Ureter (tissue), 1 donor: ENCODE measurements at regions not wholly inside any gene's neighbourhood (a gene's known extent, or its start where the extent isn't known, plus 50 kb on each side); places are given as distances from the start of the nearest gene placed in this dataset.

Experiments
- DNase-seq: peaks from one replicate; pipeline ENCODE4 v3.0.0-alpha.2; 2020; ENCODE audit warnings: low spot score
- donor health status: DM: yes; HTN: yes; CAD: no.

- DNase-seq, result no peak
These were observed 253.9 kb upstream of the CRY1 start for GRCh38 chr12:107347261-107347660.

GRCh38 chr12:107349008-107349747, 255.8 kb upstream of the CRY1 start:
- no peak for DNase-seq

- DNase-seq, result no peak
These were observed 256.5 kb upstream of the CRY1 start for GRCh38 chr12:107349839-107350238.

GRCh38 chr12:107351109-107351508, 257.8 kb upstream of the CRY1 start:
- DNase-seq, result no peak

DNA sequence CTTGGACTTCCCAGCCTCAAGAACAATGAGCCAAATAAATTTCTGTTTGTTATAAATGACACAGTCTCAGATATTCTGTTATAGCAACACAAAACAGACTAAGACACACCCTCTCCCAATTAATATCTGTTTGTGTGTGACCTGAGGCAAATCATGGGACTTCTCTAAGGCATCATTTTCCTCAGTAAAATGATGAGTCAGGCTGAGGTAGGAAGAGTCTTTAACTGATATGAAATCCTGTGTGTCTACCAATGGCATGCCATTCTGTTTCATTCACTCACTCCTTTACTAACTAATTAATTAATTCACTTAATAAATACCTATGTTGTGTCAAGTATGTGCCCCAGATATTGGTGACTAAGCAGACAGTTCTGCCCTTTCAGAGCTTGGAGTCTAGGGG, 258.4 kb upstream of the CRY1 start:
- DNase-seq, result no peak

DNA sequence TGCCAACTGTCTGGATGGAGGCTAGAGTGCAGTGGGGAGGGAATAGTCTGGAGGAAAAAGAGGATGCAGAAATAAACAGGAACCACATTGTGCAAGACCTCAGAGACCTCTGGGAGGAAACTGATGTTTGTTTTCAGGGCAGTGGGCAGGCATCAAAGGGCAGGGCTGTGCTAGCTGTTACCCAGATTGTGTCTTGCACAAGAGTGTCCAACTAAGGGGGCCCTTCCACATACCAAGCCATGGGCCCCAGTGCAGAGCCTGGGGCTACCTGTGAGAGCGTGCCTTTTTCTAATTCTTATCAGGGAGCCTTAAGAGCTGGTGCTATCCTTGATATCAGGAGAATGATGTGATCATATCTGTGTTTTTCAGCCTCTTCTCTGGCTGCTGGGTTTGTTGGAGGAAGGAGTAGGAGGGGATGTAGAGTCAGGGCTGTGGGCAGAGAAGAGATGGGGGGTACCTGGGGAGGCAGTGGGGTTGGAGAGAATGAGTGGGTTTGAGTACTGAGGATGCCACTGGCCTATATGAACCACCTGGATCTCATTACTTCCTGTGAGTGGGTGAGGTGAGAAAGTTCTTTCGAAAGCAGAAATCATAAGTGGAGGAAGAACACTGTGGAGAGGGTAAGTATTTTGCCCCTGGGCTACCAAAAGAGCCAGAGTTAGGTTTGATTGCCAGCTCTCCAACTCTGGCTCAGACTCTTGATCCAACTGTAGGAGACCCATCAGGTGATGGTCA, 259.2 kb upstream of the CRY1 start:
- DNase-seq, result no peak

DNA sequence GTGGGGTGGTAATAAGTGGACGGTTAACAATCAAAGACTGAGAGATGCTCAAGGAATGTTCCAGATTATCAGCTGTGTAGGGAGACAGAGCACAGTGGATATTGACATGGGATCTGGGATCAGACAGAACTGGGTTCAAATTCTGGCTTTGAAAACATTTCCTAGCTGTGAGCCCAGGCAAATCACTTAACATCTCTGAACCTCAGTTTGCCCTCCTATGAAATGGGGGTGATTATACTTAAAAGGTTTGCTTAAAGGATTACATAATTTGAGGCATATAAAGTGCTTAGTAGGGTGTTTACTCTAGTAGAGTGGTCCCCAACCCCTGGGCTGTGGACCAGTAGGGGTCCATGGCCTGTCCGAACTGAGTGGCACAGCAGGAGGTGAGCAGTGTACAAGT, 260.0 kb upstream of the CRY1 start:
- DNase-seq, result no peak

- DNase-seq, result no peak
These were observed 261.7 kb upstream of the CRY1 start for GRCh38 chr12:107355004-107355565.

- no peak for DNase-seq
These were observed 262.3 kb upstream of the CRY1 start for GRCh38 chr12:107355612-107356011.

DNA sequence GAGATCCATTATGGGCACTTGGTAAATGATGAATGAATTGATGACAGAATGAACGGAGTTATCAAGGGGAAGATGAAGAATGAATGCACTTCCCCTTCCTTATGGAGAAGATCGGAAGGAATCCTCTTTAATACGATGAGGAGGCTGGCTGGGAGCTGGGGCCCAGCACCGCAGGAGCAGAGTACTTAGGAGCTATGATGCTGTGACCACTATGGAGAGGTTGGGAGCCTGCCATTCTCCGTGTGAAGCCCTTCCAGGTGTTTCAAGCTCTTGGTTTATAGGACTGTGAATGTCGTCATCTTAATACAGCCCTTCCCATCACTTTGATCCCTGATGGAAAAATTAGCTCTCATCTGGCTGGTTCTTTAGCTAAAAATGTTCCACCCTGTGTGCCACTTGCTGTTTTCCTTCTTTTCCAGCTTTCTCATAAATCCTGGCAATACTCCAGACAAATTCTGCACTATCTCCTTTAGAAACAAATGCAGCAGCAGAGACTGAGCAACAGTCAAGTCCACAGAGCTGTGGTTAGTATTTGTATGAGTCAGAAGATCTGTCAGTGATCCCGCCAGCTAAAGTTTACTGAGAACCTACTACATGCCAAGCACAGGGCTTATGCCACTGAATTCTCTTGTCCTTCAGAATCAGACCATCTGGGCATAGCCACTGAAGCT, 263.1 kb upstream of the CRY1 start:
- no peak for DNase-seq

DNA sequence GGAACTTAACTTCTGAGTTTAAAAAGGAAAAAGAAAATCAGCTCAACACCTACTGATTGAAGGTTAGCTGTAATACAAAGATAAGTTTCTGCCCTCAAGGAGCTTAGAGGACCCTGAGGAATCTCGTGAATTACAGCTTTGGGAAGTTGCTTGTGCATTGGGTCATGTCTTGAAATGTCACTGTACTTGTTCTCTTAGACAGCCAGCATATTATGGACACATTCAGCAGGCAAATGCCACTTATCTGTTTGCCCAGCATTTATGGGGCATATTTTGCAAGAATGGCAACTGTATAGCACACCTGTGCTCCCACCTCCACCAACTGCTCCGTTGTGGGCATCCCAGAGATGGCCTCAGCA, 263.6 kb upstream of the CRY1 start:
- DNase-seq, result no peak

- DNase-seq, result no peak
These were observed 266.0 kb upstream of the CRY1 start for GRCh38 chr12:107359382-107359781.

GRCh38 chr12:107360033-107360432, 266.7 kb upstream of the CRY1 start:
- DNase-seq, result no peak

GRCh38 chr12:107360482-107360881, 267.1 kb upstream of the CRY1 start:
- DNase-seq, result no peak

DNA sequence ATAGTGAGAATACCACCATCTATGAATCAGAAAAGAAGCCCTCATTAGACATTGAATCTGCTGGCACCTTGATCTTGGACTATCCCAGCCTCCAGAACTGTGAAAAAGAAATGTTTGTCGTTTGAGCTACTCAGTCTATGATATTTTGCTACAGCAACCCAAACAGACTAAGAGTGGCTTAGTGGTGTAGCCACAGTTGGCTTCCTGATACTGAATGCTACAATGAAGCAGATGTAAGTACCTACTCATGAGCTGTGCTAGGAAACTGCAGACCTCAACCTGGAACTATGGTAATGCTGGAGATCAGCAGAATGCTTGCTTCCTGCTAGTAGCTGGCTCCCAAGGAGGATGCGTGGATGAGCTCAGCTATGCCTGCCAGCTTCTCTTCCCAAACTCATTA, 268.6 kb upstream of the CRY1 start:
- no peak for DNase-seq

- DNase-seq, result no peak
These were observed 269.6 kb upstream of the CRY1 start for GRCh38 chr12:107362960-107363359.

GRCh38 chr12:107364875-107365518, 271.6 kb upstream of the CRY1 start:
- no peak for DNase-seq

DNA sequence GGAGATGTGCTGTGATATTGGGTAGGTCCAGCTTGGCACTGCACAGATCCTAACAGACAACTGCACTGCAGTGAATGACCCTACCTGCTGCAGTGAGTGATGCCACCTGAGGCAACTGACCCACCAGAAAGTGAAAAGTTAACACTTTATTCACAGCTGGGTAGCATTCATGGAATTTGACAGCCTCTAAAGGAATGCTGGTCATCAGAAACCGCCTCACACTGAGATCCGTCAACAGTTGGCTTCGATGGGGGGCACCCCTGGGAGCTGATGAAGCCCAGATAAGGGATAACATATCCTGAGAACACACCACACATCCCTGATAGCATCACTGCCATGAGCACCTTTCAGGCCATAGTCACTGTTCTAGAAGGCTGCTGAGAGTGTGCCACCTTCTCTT, 272.4 kb upstream of the CRY1 start:
- no peak for DNase-seq

- no peak for DNase-seq
These were observed 273.0 kb upstream of the CRY1 start for GRCh38 chr12:107366322-107366721.

DNA sequence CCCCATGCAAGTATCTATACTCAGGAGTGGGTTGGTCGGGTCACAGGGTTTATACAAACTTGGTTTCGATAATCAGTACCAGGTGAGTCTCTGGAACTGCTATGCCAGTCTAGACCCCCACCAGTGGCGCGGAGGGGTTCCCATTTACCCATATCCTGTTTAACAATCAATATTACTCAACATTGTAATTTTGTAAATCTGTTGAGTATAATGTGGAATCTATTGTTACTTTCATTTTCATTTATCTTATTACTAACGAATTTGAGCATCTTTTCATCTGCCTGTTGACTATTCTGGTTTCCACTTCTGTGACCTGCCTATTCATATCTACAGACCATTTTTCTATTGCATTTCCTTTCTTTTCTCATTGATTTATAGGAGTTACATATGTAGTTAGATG, 275.2 kb upstream of the CRY1 start:
- no peak for DNase-seq

GRCh38 chr12:107369006-107369405, 275.7 kb upstream of the CRY1 start:
- no peak for DNase-seq

- DNase-seq, result no peak
These were observed 276.3 kb upstream of the CRY1 start for GRCh38 chr12:107369679-107370078.
